ENCODE measurements at regions not wholly inside any gene's neighbourhood (a gene's known extent, or its start where the extent isn't known, plus 50 kb on each side); places are given as distances from the start of the nearest gene placed in this dataset.
"Not testable (repeated sequence)": the region's sequence is repeated elsewhere in the genome, so short reads cannot be mapped to it uniquely, and the experiment has no call there.

GRCh38 chr2:215535741-215536140, 99.9 kb upstream of the FN1 start:
- no peak for TF ChIP-seq CTCF (IDR thresholded peaks at IDR 0.05; ENCODE audit: extremely low read depth, low read depth, low read length)
- H3K4me1 ChIP-seq (ENCODE audit: insufficient read depth, low read length), result peaks cover 55% of the 10 kb centered on the region
- no peak overlapping the region for H3K4me3 ChIP-seq (ENCODE audit: insufficient read depth, low read length)
- H3K27ac ChIP-seq (ENCODE audit: low read depth, low read length), result peak overlapping the region; percentile 90
- no peaks in the 10 kb centered on the region for H3K9me3 ChIP-seq (ENCODE audit: low read depth, low read length)
- H4K20me1 ChIP-seq (ENCODE audit: insufficient read depth, low read length), result no peaks in the 10 kb centered on the region
- H3K79me2 ChIP-seq (ENCODE audit: insufficient read depth, low read length), result no peaks in the 10 kb centered on the region
- H3K27me3 ChIP-seq (ENCODE audit: insufficient read depth, low read length), result no peaks in the 10 kb centered on the region
- peak; percentile 59 for DNase-seq (ENCODE audit: insufficient read length, low spot score, missing footprints)
- H2AFZ ChIP-seq (ENCODE audit: low read length), result no peak overlapping the region
- H3K4me2 ChIP-seq (ENCODE audit: insufficient read depth, low read length), result peak overlapping the region; percentile 21
- H3K36me3 ChIP-seq (ENCODE audit: insufficient read depth, low read length), result no peaks in the 10 kb centered on the region

GRCh38 chr2:215535125-215535668, 99.3 kb upstream of the FN1 start:
- Histone ChIP-seq H4K20me1 (ENCODE audit: insufficient read depth, low read length) (no peaks in the 10 kb centered on the region), H3K27ac (ENCODE audit: low read depth, low read length) (peak overlapping the region; percentile 90), H3K27me3 (ENCODE audit: insufficient read depth, low read length) (no peaks in the 10 kb centered on the region), H3K4me2 (ENCODE audit: insufficient read depth, low read length) (no peak overlapping the region), H3K4me3 (ENCODE audit: insufficient read depth, low read length) (no peak overlapping the region), H3K36me3 (ENCODE audit: insufficient read depth, low read length) (no peaks in the 10 kb centered on the region), H2AFZ (ENCODE audit: low read length) (no peak overlapping the region), H3K9me3 (ENCODE audit: low read depth, low read length) (no peaks in the 10 kb centered on the region), H3K4me1 (ENCODE audit: insufficient read depth, low read length) (peaks cover 56% of the 10 kb centered on the region), H3K79me2 (ENCODE audit: insufficient read depth, low read length) (no peaks in the 10 kb centered on the region)
- TF ChIP-seq CTCF (IDR thresholded peaks at IDR 0.05; ENCODE audit: extremely low read depth, low read depth, low read length), result no peak
- no peak for DNase-seq (ENCODE audit: insufficient read length, low spot score, missing footprints)

- peaks cover 68% of the 10 kb centered on the region for H3K4me1 ChIP-seq (ENCODE audit: insufficient read depth, low read length)
- not testable (repeated sequence) for H4K20me1 ChIP-seq (ENCODE audit: insufficient read depth, low read length); H3K9me3 ChIP-seq (ENCODE audit: low read depth, low read length)
These were observed 97.8 kb upstream of the FN1 start for GRCh38 chr2:215533716-215534115.

GRCh38 chr2:215532844-215533243, 97.0 kb upstream of the FN1 start:
- H3K4me2 ChIP-seq (ENCODE audit: insufficient read depth, low read length), result no peak overlapping the region
- no peaks in the 10 kb centered on the region for H3K36me3 ChIP-seq (ENCODE audit: insufficient read depth, low read length)
- TF ChIP-seq CTCF (IDR thresholded peaks at IDR 0.05; ENCODE audit: extremely low read depth, low read depth, low read length), result no peak
- H2AFZ ChIP-seq (ENCODE audit: low read length), result no peak overlapping the region
- H3K27me3 ChIP-seq (ENCODE audit: insufficient read depth, low read length), result no peaks in the 10 kb centered on the region
- peaks cover 72% of the 10 kb centered on the region for H3K4me1 ChIP-seq (ENCODE audit: insufficient read depth, low read length)
- H3K27ac ChIP-seq (ENCODE audit: low read depth, low read length), result peak overlapping the region; percentile 100
- no peaks in the 10 kb centered on the region for H4K20me1 ChIP-seq (ENCODE audit: insufficient read depth, low read length)
- H3K79me2 ChIP-seq (ENCODE audit: insufficient read depth, low read length), result no peaks in the 10 kb centered on the region
- no peak overlapping the region for H3K4me3 ChIP-seq (ENCODE audit: insufficient read depth, low read length)
- DNase-seq (ENCODE audit: insufficient read length, low spot score, missing footprints), result no peak
- H3K9me3 ChIP-seq (ENCODE audit: low read depth, low read length), result no peaks in the 10 kb centered on the region

More at GRCh38 chr2:215533716-215534115, 97.8 kb upstream of the FN1 start:
- not testable (repeated sequence) for H3K27me3 ChIP-seq (ENCODE audit: insufficient read depth, low read length); DNase-seq (ENCODE audit: insufficient read length, low spot score, missing footprints); H3K27ac ChIP-seq (ENCODE audit: low read depth, low read length); H3K36me3 ChIP-seq (ENCODE audit: insufficient read depth, low read length); H2AFZ ChIP-seq (ENCODE audit: low read length); H3K4me3 ChIP-seq (ENCODE audit: insufficient read depth, low read length); H3K79me2 ChIP-seq (ENCODE audit: insufficient read depth, low read length); H3K4me2 ChIP-seq (ENCODE audit: insufficient read depth, low read length)

Data from osteoblast (primary cell).